IMR-90 (cell line): ENCODE measurements at regions not wholly inside any gene's neighbourhood (a gene's known extent, or its start where the extent isn't known, plus 50 kb on each side); places are given as distances from the start of the nearest gene placed in this dataset.

Experiments used
- BHLHE40 ChIP-seq: fragments of 150-350 bp; IDR thresholded peaks from 2 replicates; pipeline ENCODE4 v1.6.1; 2016; ENCODE audit warnings: mild to moderate bottlenecking, low read depth, low read length
- CEBPB ChIP-seq: IDR thresholded peaks from 2 replicates; pipeline ENCODE4 v1.6.1; 2012; ENCODE audit warnings: low read depth, low read length, improper control_type of control experiment
- CHD1 ChIP-seq: IDR thresholded peaks from 2 replicates; pipeline ENCODE4 v1.6.1; 2012; ENCODE audit warnings: low read depth, low read length, improper control_type of control experiment
- CTCF ChIP-seq: conservative IDR thresholded peaks from 2 replicates; pipeline ENCODE4 v1.5.1; 2012; ENCODE audit warnings: mild to moderate bottlenecking, low read depth, low read length, improper control_type of control experiment
- MAFK ChIP-seq: IDR thresholded peaks from 2 replicates; pipeline ENCODE4 v1.6.1; 2012; ENCODE audit warnings: low read depth, low read length, improper control_type of control experiment
- MAZ ChIP-seq: IDR thresholded peaks from 2 replicates; pipeline ENCODE4 v1.6.1; 2012; ENCODE audit warnings: low read depth, mild to moderate bottlenecking, low read length, improper control_type of control experiment, moderate library complexity, borderline replicate concordance
- MXI1 ChIP-seq: IDR thresholded peaks from 2 replicates; pipeline ENCODE4 v1.6.1; 2012; ENCODE audit warnings: low read depth, mild to moderate bottlenecking, low read length, moderate library complexity, borderline replicate concordance
- NFE2L2 ChIP-seq: fragments of 150-350 bp; IDR thresholded peaks from 2 replicates; pipeline ENCODE4 v1.6.1; 2016; ENCODE audit warnings: low read depth, mild to moderate bottlenecking, low read length
- POLR2A ChIP-seq: IDR thresholded peaks from 2 replicates; pipeline ENCODE4 v1.6.1; 2012; ENCODE audit warnings: mild to moderate bottlenecking, low read depth, low read length
- RAD21 ChIP-seq: IDR thresholded peaks from 2 replicates; pipeline ENCODE4 v1.6.1; 2012; ENCODE audit warnings: low read length, improper control_type of control experiment
- RCOR1 ChIP-seq: IDR thresholded peaks from 2 replicates; pipeline ENCODE4 v1.6.1; 2012; ENCODE audit warnings: mild to moderate bottlenecking, low read length, improper control_type of control experiment; ENCODE audit not compliant: insufficient replicate concordance
- RFX5 ChIP-seq: IDR thresholded peaks from 2 replicates; pipeline ENCODE4 v1.8.0; 2012; ENCODE audit warnings: low read depth, mild to moderate bottlenecking, low read length, moderate library complexity
- USF2 ChIP-seq: fragments of 150-350 bp; IDR thresholded peaks from 2 replicates; pipeline ENCODE4 v1.6.1; 2017; ENCODE audit warnings: mild to moderate bottlenecking, antibody characterized with exemption, low read length, low read depth
- TF ChIP-seq, protein P1 (sequence below): fragments of 150-350 bp; IDR thresholded peaks from 2 replicates; pipeline ENCODE4 v1.6.1; 2016; ENCODE audit warnings: low read depth, mild to moderate bottlenecking, low read length, moderate library complexity, borderline replicate concordance

- TF ChIP-seq, protein P1, sequence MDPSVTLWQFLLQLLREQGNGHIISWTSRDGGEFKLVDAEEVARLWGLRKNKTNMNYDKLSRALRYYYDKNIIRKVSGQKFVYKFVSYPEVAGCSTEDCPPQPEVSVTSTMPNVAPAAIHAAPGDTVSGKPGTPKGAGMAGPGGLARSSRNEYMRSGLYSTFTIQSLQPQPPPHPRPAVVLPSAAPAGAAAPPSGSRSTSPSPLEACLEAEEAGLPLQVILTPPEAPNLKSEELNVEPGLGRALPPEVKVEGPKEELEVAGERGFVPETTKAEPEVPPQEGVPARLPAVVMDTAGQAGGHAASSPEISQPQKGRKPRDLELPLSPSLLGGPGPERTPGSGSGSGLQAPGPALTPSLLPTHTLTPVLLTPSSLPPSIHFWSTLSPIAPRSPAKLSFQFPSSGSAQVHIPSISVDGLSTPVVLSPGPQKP = no peak
- TF ChIP-seq POLR2A = no peak
- TF ChIP-seq CTCF = no peak
- no peak for TF ChIP-seq MXI1
- TF ChIP-seq RFX5 = no peak
- TF ChIP-seq BHLHE40 = no peak
- TF ChIP-seq CEBPB = no peak
- no peak for TF ChIP-seq NFE2L2
- no peak for TF ChIP-seq MAZ
- no peak for TF ChIP-seq RAD21
- no peak for TF ChIP-seq RCOR1
- no peak for TF ChIP-seq CHD1
- TF ChIP-seq MAFK = no peak
- no peak for TF ChIP-seq USF2
These were observed 249.5 kb upstream of the DCN start for GRCh38 chr12:91432089-91432488.
